ENCODE measurements at regions not wholly inside any gene's neighbourhood (a gene's known extent, or its start where the extent isn't known, plus 50 kb on each side); places are given as distances from the start of the nearest gene placed in this dataset.
"Not testable (repeated sequence)": the region's sequence is repeated elsewhere in the genome, so short reads cannot be mapped to it uniquely, and the experiment has no call there.

DNA sequence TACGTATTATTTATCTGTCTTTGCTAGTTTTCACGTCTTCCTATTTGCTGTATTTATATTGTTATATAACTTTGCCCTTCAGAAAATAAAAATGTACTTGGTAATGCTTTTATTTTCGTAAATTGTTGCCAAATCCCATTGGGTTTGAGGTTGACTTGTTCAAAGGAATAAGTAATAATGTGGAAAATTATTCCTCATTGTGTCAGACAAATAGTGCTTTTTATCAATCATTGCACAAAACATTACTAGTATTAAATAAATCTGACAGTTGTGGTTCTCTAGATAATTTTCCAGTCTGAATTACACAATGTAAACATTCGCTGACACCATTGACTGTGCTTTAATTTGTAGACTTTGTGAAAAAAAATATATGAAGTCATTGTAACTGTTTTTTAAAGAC lies 798.3 kb upstream of the TMEFF2 start:
- H3K4me3 ChIP-seq (ENCODE audit: low read depth, low read length), result no peak overlapping the region
- TF ChIP-seq, protein P1, sequence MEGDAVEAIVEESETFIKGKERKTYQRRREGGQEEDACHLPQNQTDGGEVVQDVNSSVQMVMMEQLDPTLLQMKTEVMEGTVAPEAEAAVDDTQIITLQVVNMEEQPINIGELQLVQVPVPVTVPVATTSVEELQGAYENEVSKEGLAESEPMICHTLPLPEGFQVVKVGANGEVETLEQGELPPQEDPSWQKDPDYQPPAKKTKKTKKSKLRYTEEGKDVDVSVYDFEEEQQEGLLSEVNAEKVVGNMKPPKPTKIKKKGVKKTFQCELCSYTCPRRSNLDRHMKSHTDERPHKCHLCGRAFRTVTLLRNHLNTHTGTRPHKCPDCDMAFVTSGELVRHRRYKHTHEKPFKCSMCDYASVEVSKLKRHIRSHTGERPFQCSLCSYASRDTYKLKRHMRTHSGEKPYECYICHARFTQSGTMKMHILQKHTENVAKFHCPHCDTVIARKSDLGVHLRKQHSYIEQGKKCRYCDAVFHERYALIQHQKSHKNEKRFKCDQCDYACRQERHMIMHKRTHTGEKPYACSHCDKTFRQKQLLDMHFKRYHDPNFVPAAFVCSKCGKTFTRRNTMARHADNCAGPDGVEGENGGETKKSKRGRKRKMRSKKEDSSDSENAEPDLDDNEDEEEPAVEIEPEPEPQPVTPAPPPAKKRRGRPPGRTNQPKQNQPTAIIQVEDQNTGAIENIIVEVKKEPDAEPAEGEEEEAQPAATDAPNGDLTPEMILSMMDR (conservative IDR thresholded peaks at IDR 0.05; ENCODE audit: low read depth, low read length), result no peak
- DNase-seq (ENCODE audit: low read depth), result no peak

DNA sequence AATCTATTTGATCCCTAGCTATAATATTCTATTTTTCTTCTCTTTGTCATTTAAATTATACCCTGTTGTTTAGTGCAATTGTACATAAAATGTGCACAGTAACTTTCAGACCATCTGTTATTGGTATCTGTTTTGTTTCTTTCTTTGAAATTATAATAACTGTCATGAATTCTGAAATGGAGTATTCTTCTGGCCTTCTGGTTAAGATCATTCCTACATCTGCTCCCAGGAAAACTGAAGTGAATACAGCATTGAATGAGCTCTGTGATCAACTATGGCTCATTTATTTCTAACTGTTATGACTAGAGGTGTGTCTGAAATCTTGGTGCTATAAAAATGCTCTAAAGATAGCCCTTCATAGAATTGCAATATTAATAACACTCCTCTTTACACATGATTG lies 788.4 kb upstream of the TMEFF2 start:
- no peak for DNase-seq (ENCODE audit: low read depth)
- no peak overlapping the region for H3K4me3 ChIP-seq (ENCODE audit: low read depth, low read length)
- TF ChIP-seq, protein P1 (conservative IDR thresholded peaks at IDR 0.05; ENCODE audit: low read depth, low read length), result no peak

DNA sequence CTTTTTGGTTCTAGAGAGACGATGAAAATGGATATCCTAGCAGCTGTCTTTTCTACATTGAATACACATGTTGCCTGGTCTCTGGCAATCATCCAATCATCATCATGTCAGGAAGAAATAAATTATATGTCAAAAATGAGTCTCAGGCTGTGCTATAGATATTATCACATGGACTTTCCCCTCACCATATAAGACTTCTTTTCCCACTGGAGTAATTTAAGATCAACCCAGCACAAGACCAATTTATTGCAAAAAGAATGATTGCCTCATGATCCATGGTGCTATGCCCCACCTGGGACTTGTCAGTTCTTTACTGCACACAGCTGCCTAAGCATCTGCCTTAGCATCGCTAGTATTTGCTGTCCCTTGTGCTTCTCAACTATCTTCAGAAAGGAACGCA lies 783.7 kb upstream of the TMEFF2 start:
- no peak overlapping the region for H3K4me3 ChIP-seq (ENCODE audit: low read depth, low read length)
- TF ChIP-seq, protein P1 (conservative IDR thresholded peaks at IDR 0.05; ENCODE audit: low read depth, low read length), result no peak
- no peak for DNase-seq (ENCODE audit: low read depth)

DNA sequence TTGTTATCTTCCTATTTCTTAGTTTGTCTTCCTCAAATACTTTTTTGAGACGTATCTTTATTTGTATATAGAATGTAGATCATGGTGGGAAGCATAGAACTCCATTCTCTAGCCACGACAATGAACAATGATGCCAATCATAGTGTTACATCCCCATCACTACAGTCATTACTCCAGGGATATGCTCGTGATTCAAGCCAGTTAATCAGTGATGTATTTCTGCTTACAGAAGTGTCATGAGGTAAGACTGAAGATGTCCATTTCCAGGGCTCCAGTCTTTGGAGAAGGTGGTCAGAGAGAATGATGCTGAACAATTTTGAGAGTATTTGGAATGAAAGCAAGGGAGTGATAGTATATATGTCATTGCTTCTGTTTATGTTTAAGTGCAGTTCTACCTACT lies 777.2 kb upstream of the TMEFF2 start:
- H3K4me3 ChIP-seq (ENCODE audit: low read depth, low read length), result no peak overlapping the region
- no peak for DNase-seq (ENCODE audit: low read depth)
- TF ChIP-seq, protein P1 (conservative IDR thresholded peaks at IDR 0.05; ENCODE audit: low read depth, low read length), result no peak

DNA sequence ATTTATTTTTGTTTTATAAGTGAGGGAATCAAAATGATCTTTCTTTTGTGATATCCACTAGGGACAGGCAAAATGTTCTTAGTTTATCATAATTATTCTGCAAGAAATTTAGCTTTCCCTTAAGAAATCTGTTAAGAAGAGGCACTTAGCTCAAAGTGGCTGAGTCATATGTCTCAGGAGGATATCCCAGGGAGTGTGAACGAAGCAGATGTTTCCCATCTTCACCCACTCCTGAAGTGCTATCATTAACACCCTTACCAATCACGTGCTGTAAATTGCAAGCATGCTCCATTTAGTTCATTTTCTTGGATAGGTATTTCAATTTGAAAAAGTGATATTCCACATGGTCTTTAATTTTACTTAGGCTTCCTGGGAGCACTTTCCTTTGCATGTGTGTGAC lies 774.3 kb upstream of the TMEFF2 start:
- H3K4me3 ChIP-seq (ENCODE audit: low read depth, low read length), result no peak overlapping the region
- TF ChIP-seq, protein P1 (conservative IDR thresholded peaks at IDR 0.05; ENCODE audit: low read depth, low read length), result no peak
- no peak for DNase-seq (ENCODE audit: low read depth)

DNA sequence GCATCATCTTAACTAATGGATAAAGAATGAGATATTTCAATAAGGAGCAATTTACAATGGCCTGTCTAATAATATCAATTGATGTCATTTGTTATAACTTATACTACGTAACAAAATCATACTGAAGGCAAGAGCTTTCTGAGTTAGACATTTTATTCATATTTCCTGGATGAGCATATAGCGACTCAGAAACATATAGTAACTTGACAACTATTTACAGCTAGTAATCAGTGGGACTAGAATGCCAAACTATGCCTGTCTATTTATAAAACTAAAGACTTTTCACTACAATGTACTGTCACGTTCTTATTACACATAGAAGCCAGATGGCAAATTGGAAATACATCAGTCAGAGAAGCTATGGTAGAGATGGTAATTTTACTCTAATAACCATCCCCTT lies 766.2 kb upstream of the TMEFF2 start:
- TF ChIP-seq, protein P1 (conservative IDR thresholded peaks at IDR 0.05; ENCODE audit: low read depth, low read length), result no peak
- H3K4me3 ChIP-seq (ENCODE audit: low read depth, low read length), result no peak overlapping the region

DNA sequence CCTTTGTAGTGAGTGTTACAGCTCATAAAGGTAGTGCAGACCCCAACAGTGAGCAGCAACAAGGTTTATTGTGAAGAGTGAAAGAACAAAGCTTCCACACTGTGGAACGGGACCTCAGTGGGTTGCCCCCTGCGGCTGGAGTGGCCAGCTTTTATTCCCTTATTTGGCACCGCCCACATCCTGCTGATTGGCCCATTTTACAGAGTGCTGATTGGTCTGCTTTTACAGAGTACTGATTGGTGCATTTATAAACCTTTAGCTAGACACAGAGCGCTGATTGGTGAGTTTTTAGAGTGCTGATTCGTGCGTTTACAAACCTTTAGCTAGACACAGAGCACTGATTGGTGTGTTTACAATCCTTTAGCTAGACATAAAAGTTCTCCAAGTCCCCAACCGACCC lies 763.9 kb upstream of the TMEFF2 start:
- not testable (repeated sequence) for DNase-seq (ENCODE audit: low read depth); H3K4me3 ChIP-seq (ENCODE audit: low read depth, low read length)

More for the DNA sequence above, 766.2 kb upstream of the TMEFF2 start:
- DNase-seq (ENCODE audit: low read depth), result no peak

DNA sequence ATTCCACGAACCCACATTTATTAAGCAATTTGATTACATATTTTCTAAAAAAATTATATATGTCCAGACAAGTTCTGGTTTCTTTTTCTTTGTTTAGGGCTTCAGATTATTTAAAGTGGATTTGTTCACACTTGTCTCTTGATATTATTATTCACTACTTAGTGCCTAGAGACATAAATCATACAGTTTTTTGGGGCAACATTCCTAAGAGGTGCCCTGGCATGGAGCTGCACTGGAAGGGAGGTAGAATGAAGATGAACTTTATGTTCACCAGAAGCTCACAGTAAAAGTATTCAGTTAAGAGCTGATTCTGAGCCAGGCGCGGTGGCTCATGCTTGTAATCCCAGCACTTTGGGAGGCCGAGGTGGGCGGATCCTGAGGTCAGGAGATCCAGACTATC lies 762.7 kb upstream of the TMEFF2 start:
- H3K4me3 ChIP-seq (ENCODE audit: low read depth, low read length), result no peak overlapping the region
- TF ChIP-seq, protein P1 (conservative IDR thresholded peaks at IDR 0.05; ENCODE audit: low read depth, low read length), result no peak
- no peak for DNase-seq (ENCODE audit: low read depth)

All from choroid plexus epithelial cell (primary cell).